Fibroblast of villous mesenchyme (primary cell): ENCODE measurements at regions not wholly inside any gene's neighbourhood (a gene's known extent, or its start where the extent isn't known, plus 50 kb on each side); places are given as distances from the start of the nearest gene placed in this dataset.

ENCODE experiments used
- DNase-seq: peaks from one replicate; pipeline ENCODE4 v3.0.0-alpha.2; 2010; ENCODE audit warnings: low read depth
- H3K4me3 ChIP-seq: 2 replicates; pipeline ENCODE4 v1.5.1; 2011; ENCODE audit warnings: low read depth, mild to moderate bottlenecking, low read length
- CTCF ChIP-seq: IDR thresholded peaks from 2 replicates; pipeline ENCODE4 v1.5.1; 2012; ENCODE audit warnings: low read depth, mild to moderate bottlenecking, low read length; ENCODE audit not compliant: insufficient read depth

DNA sequence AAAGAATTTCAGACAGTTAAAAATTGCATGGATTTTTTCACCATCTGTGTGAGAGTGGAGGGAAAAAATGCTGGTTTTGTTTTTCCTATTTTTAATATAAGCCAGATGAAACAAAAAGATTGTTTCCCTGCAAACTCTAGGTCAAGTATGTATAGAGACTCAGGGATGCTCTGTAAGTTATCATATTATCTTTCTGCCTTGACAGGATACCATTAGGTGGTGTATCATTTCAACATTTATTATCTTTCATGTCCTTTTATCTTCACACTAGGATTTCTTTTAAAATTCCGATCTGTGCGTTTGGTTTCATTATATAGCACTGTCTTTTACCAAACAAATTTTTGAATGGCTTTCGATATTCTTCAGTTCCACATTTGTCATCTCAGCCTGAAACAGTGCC, 225.3 kb downstream of the EN1 start:
- TF ChIP-seq CTCF = no peak

GRCh38 chr2:118618279-118618678, 229.2 kb downstream of the EN1 start:
- H3K4me3 ChIP-seq = no peak overlapping the region
- no peak for DNase-seq
- no peak for TF ChIP-seq CTCF

More for the DNA sequence above, 225.3 kb downstream of the EN1 start:
- DNase-seq = no peak
- H3K4me3 ChIP-seq = no peak overlapping the region

GRCh38 chr2:118616432-118616831, 231.0 kb downstream of the EN1 start:
- no peak overlapping the region for H3K4me3 ChIP-seq
- DNase-seq = no peak
- no peak for TF ChIP-seq CTCF

DNA sequence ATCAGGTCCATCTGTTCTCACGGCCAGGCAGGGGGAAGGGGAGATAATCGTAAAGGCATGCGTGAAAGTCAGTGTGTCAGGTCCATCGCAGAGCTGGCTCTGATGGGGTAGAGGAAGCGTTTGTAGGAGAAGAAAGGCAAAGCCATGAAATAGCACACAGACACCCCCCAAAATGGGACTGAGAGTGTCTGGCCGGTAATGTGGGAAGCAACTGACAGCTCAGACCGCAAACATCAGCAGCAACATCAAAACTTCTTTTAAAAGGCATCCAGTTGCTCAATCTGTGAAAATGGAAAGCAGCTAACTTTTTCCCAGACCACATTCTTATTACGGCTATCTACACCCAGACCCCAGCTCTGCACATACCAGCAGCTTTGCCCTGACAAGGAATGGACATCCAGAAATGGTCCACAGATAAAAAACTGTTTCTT, 232.6 kb downstream of the EN1 start:
- DNase-seq = peak; percentile 61
- no peak overlapping the region for H3K4me3 ChIP-seq
- TF ChIP-seq CTCF = no peak

- TF ChIP-seq CTCF = no peak
- peak; percentile 2 for DNase-seq
- H3K4me3 ChIP-seq = no peak overlapping the region
Measured at GRCh38 chr2:118613737-118614136, 233.7 kb downstream of the EN1 start.

DNA sequence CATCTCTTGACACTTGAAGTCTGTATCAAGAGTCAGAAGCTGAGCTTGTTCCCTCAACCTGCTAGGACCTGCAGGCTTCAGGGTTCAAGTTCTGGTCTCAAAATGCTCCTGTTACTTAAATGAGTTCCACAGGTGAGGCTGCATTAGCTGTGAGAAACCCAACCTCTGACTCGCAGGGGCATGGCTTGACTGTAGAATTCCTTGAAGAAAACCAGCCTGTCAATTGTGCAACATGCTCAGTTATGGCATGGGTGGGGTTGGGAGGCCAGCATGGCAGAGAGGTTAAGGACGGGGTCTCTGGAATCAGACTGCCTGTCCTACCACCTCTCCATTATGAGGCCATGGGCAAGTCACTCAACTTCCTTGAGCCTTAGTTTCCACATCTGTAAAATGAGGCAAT, 235.8 kb downstream of the EN1 start:
- no peak overlapping the region for H3K4me3 ChIP-seq
- no peak for TF ChIP-seq CTCF
- DNase-seq = no peak

GRCh38 chr2:118609138-118609537, 238.3 kb downstream of the EN1 start:
- no peak for DNase-seq
- no peak overlapping the region for H3K4me3 ChIP-seq
- no peak for TF ChIP-seq CTCF
